Karpas-422 (cell line): ENCODE measurements at regions not wholly inside any gene's neighbourhood (a gene's known extent, or its start where the extent isn't known, plus 50 kb on each side); places are given as distances from the start of the nearest gene placed in this dataset.

ENCODE experiments used
- DNase-seq: peaks from one replicate; pipeline ENCODE4 v3.0.0-alpha.2; 2015
- H2AFZ ChIP-seq: fragments of 200-600 bp; sonication (generic); 2 replicates; pipeline ENCODE4 v1.6.1; 2014; ENCODE audit warnings: antibody characterized with exemption, low read length, mixed read lengths
- H3K27ac ChIP-seq: fragments of 200-600 bp; sonication (generic); 2 replicates; pipeline ENCODE4 v1.5.1; 2014; ENCODE audit warnings: mild to moderate bottlenecking, low read length, moderate library complexity
- H3K27me3 ChIP-seq: fragments of 200-600 bp; sonication (generic); 2 replicates; pipeline ENCODE4 v1.6.1; 2014; ENCODE audit warnings: low read length, mixed read lengths
- H3K36me3 ChIP-seq: fragments of 200-600 bp; sonication (generic); 2 replicates; pipeline ENCODE4 v1.6.1; 2014; ENCODE audit warnings: low read length, mixed read lengths; ENCODE audit not compliant: insufficient read depth
- H3K4me1 ChIP-seq: fragments of 200-600 bp; sonication (generic); 2 replicates; pipeline ENCODE4 v1.6.1; 2014; ENCODE audit warnings: mild to moderate bottlenecking, low read length, mixed read lengths
- H3K4me2 ChIP-seq: fragments of 200-600 bp; sonication (generic); 2 replicates; pipeline ENCODE4 v1.6.1; 2014; ENCODE audit warnings: low read length, low read depth, mild to moderate bottlenecking; ENCODE audit not compliant: poor library complexity, severe bottlenecking
- H3K4me3 ChIP-seq: fragments of 200-600 bp; sonication (generic); 2 replicates; pipeline ENCODE4 v1.5.1; 2014; ENCODE audit warnings: mild to moderate bottlenecking, antibody characterized with exemption, low read length, mixed read lengths
- H3K79me2 ChIP-seq: fragments of 200-600 bp; sonication (generic); 2 replicates; pipeline ENCODE4 v1.6.1; 2014; ENCODE audit warnings: mild to moderate bottlenecking, low read length, mixed read lengths
- H3K9ac ChIP-seq: fragments of 200-600 bp; sonication (generic); 2 replicates; pipeline ENCODE4 v1.6.0; 2014; ENCODE audit warnings: low read length
- H3K9me2 ChIP-seq: fragments of 200-600 bp; sonication (generic), shearing (Covaris generic); replicated peaks from 2 replicates; pipeline ENCODE4 v1.6.0; 2014; ENCODE audit warnings: mild to moderate bottlenecking, low read length, moderate library complexity; ENCODE audit not compliant: insufficient read depth
- H3K9me3 ChIP-seq: fragments of 300-700, 200-600 bp; sonication (generic); 2 replicates; pipeline ENCODE4 v1.6.1; 2014; ENCODE audit warnings: low read length, mixed read lengths
- H4K20me1 ChIP-seq: fragments of 200-600 bp; sonication (generic); 2 replicates; pipeline ENCODE4 v1.6.1; 2014; ENCODE audit warnings: mild to moderate bottlenecking, antibody characterized with exemption, low read length, low read depth; ENCODE audit not compliant: insufficient read depth

- H3K36me3 ChIP-seq = no peaks in the 10 kb centered on the region
- DNase-seq = no peak
- peaks cover under 1% of the 10 kb centered on the region; the same call in 1 of the 2 replicates for H3K4me1 ChIP-seq
- no peak overlapping the region for H3K27ac ChIP-seq
- no peaks in the 10 kb centered on the region for H3K9me2 ChIP-seq
- no peak overlapping the region for H2AFZ ChIP-seq
- no peak overlapping the region for H3K4me2 ChIP-seq
- H3K4me3 ChIP-seq = no peak overlapping the region
- H3K27me3 ChIP-seq = no peaks in the 10 kb centered on the region
- H3K9ac ChIP-seq = no peak overlapping the region
- no peaks in the 10 kb centered on the region for H3K9me3 ChIP-seq
- no peaks in the 10 kb centered on the region for H3K79me2 ChIP-seq
- H4K20me1 ChIP-seq = no peaks in the 10 kb centered on the region
These were observed 439.0 kb downstream of the ENC1 start for GRCh38 chr5:74201334-74202081.

DNA sequence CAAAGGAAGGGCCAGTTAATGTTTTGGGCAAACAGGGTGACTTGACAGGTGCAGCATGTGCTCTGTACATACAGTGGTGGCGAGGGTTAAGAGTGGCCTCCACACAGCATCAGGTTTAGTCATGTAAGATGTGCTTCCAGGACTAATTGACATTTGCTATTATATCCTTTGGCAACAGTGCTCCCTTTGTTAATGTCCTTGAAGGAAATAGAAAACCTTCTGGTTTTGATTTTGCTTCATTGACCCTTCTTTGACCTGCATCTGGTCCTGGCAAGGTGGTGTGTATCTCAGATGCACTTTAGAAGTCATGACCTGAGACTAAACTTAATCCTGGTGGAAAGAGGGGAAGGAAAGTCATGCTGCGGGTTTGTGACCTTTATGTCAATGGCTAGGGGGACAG, 440.0 kb downstream of the ENC1 start:
- Histone ChIP-seq H3K9me3 (no peaks in the 10 kb centered on the region), H3K27me3 (no peaks in the 10 kb centered on the region), H3K36me3 (no peaks in the 10 kb centered on the region), H3K9me2 (no peaks in the 10 kb centered on the region), H3K4me2 (no peak overlapping the region), H3K79me2 (no peaks in the 10 kb centered on the region), H3K4me1 (peaks cover 3% of the 10 kb centered on the region; the same call in 1 of the 2 replicates), H3K9ac (no peak overlapping the region), H3K4me3 (no peak overlapping the region), H4K20me1 (no peaks in the 10 kb centered on the region), H3K27ac (no peak overlapping the region), H2AFZ (no peak overlapping the region)
- no peak for DNase-seq

DNA sequence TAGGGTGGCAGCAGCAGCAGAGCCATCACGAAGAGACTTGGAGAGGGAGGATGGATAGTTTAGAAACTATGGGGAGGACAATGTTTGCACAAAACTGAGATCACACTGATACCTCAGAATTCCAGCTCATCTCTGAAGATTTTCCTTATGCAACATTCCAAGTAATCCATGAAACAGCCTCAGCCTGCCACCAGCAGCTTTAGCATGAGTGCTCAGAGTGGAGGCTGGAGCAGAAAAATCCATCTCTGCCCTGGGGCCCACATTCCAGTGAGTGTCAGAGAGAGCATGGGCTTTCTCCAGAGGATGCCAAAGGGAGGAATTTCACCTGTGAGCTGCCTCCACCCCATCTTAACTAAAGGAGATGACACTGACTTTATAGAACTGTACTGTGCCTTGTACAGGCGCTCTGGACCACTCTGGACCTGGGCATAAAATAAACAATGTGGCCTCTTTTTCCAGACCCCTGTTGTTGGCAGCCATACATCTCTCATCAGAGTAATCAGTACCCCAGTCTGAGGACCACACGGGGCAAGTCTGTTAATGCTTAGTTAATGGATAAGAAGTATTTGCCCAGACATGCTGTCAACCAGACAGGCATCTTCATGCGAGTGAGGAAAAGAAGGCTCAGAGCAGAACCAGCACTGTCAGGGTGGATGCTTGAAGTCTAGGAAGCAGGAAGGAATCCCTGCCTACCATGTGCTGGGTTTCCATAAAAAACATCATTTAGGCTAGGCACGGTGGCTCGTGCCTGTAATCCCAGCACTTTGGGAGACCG, 440.9 kb downstream of the ENC1 start:
- Histone ChIP-seq H3K4me1 (peaks cover 3% of the 10 kb centered on the region; the same call in 1 of the 2 replicates), H2AFZ (no peak overlapping the region), H3K9ac (no peak overlapping the region), H4K20me1 (no peaks in the 10 kb centered on the region), H3K4me3 (no peak overlapping the region), H3K79me2 (no peaks in the 10 kb centered on the region), H3K27me3 (no peaks in the 10 kb centered on the region), H3K27ac (no peak overlapping the region), H3K9me2 (no peaks in the 10 kb centered on the region), H3K4me2 (no peak overlapping the region), H3K36me3 (no peaks in the 10 kb centered on the region), H3K9me3 (no peaks in the 10 kb centered on the region)
- DNase-seq = no peak

- Histone ChIP-seq H3K27me3 (no peaks in the 10 kb centered on the region), H3K27ac (no peak overlapping the region), H4K20me1 (no peaks in the 10 kb centered on the region), H2AFZ (no peak overlapping the region), H3K4me2 (no peak overlapping the region), H3K4me1 (peaks cover 3% of the 10 kb centered on the region; the same call in 1 of the 2 replicates), H3K9me2 (no peaks in the 10 kb centered on the region), H3K79me2 (no peaks in the 10 kb centered on the region), H3K9me3 (no peaks in the 10 kb centered on the region), H3K9ac (no peak overlapping the region), H3K36me3 (no peaks in the 10 kb centered on the region), H3K4me3 (no peak overlapping the region)
- DNase-seq = no peak
These were observed 441.5 kb downstream of the ENC1 start for GRCh38 chr5:74199005-74199404.

GRCh38 chr5:74198156-74198555, 442.4 kb downstream of the ENC1 start:
- Histone ChIP-seq H3K9ac (no peak overlapping the region), H3K27ac (no peak overlapping the region), H3K79me2 (no peaks in the 10 kb centered on the region), H3K27me3 (no peaks in the 10 kb centered on the region), H3K36me3 (no peaks in the 10 kb centered on the region), H3K4me2 (no peak overlapping the region), H3K4me3 (no peak overlapping the region), H3K9me3 (no peaks in the 10 kb centered on the region), H3K4me1 (peaks cover 3% of the 10 kb centered on the region; the same call in 1 of the 2 replicates), H4K20me1 (no peaks in the 10 kb centered on the region), H2AFZ (no peak overlapping the region), H3K9me2 (no peaks in the 10 kb centered on the region)
- no peak for DNase-seq

- no peak overlapping the region for H3K4me3 ChIP-seq
- H3K9ac ChIP-seq = no peak overlapping the region
- no peaks in the 10 kb centered on the region for H3K36me3 ChIP-seq
- H3K27me3 ChIP-seq = no peaks in the 10 kb centered on the region
- no peak for DNase-seq
- no peak overlapping the region for H2AFZ ChIP-seq
- no peak overlapping the region for H3K4me2 ChIP-seq
- H3K27ac ChIP-seq = no peak overlapping the region
- no peaks in the 10 kb centered on the region for H3K9me3 ChIP-seq
- H3K9me2 ChIP-seq = no peaks in the 10 kb centered on the region
- H3K79me2 ChIP-seq = no peaks in the 10 kb centered on the region
- H4K20me1 ChIP-seq = no peaks in the 10 kb centered on the region
- H3K4me1 ChIP-seq = peaks cover 3% of the 10 kb centered on the region; the same call in 1 of the 2 replicates
These were observed 444.3 kb downstream of the ENC1 start for GRCh38 chr5:74196233-74196632.

- Histone ChIP-seq H3K9me2 (no peaks in the 10 kb centered on the region), H3K9me3 (no peaks in the 10 kb centered on the region)
These were observed 446.3 kb downstream of the ENC1 start for GRCh38 chr5:74194196-74194595.

GRCh38 chr5:74192606-74193299, 447.8 kb downstream of the ENC1 start:
- Histone ChIP-seq H3K4me1 (peaks cover 3% of the 10 kb centered on the region; the same call in 1 of the 2 replicates), H2AFZ (no peak overlapping the region), H3K9ac (no peak overlapping the region), H3K4me3 (no peak overlapping the region), H3K4me2 (no peak overlapping the region), H3K27me3 (no peaks in the 10 kb centered on the region), H3K9me3 (no peaks in the 10 kb centered on the region), H3K27ac (no peak overlapping the region), H3K36me3 (no peaks in the 10 kb centered on the region), H3K9me2 (no peaks in the 10 kb centered on the region), H3K79me2 (no peaks in the 10 kb centered on the region), H4K20me1 (no peaks in the 10 kb centered on the region)
- DNase-seq = no peak

More at GRCh38 chr5:74194196-74194595, 446.3 kb downstream of the ENC1 start:
- Histone ChIP-seq H3K9ac (no peak overlapping the region), H3K4me2 (no peak overlapping the region), H3K4me3 (no peak overlapping the region), H3K4me1 (peaks cover 3% of the 10 kb centered on the region; the same call in 1 of the 2 replicates), H3K79me2 (no peaks in the 10 kb centered on the region), H3K27me3 (no peaks in the 10 kb centered on the region), H4K20me1 (no peaks in the 10 kb centered on the region), H3K36me3 (no peaks in the 10 kb centered on the region), H3K27ac (no peak overlapping the region), H2AFZ (no peak overlapping the region)
- no peak for DNase-seq
